ENCODE measurements at regions not wholly inside any gene's neighbourhood (a gene's known extent, or its start where the extent isn't known, plus 50 kb on each side); places are given as distances from the start of the nearest gene placed in this dataset.

DNA sequence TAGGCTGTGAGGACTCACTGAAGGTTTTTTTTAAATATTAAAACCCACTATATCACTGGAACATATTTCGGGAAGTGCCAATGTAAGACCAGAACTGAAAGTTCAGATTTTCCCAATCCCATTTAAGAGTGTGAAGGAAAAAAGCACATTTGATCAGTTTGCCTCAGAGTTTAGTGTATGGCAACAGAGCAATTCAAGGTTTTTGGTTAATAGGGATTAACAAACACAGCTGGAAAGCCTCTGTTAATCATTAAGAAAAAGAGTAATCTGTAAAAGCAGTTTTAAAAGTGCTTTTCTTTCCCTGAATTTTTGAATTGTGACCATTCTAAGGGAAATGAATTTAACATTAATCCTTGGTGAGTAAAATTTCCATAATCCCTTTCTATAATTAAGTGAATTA lies 60.4 kb downstream of the NPY5R start:
- no peaks in the 10 kb centered on the region for H3K27me3 ChIP-seq
- intact Hi-C loops (cut with DNase I) = no loop called here
- ATAC-seq (no peak), DNase-seq (no peak)
- WGBS, 4 donors = 68 to 85% (median 74%) methylated on average over 1 of the region's 1 CpG
- no peaks in the 10 kb centered on the region for H3K36me3 ChIP-seq
- H3K4me1 ChIP-seq = peaks cover 0 to 2% (median 0%) of the 10 kb centered on the region in 12 donors
- H3K4me3 ChIP-seq = peak overlapping the region in 4 of 12 donors; percentile 1 to 35 (median 12)
- H3K9me3 ChIP-seq = no peaks in the 10 kb centered on the region
- TF ChIP-seq POLR2A (IDR thresholded peaks at IDR 0.05) = no peak
- TF ChIP-seq, protein P1, sequence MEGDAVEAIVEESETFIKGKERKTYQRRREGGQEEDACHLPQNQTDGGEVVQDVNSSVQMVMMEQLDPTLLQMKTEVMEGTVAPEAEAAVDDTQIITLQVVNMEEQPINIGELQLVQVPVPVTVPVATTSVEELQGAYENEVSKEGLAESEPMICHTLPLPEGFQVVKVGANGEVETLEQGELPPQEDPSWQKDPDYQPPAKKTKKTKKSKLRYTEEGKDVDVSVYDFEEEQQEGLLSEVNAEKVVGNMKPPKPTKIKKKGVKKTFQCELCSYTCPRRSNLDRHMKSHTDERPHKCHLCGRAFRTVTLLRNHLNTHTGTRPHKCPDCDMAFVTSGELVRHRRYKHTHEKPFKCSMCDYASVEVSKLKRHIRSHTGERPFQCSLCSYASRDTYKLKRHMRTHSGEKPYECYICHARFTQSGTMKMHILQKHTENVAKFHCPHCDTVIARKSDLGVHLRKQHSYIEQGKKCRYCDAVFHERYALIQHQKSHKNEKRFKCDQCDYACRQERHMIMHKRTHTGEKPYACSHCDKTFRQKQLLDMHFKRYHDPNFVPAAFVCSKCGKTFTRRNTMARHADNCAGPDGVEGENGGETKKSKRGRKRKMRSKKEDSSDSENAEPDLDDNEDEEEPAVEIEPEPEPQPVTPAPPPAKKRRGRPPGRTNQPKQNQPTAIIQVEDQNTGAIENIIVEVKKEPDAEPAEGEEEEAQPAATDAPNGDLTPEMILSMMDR (IDR thresholded peaks at IDR 0.05) = no peak
- H3K27ac ChIP-seq = no peak overlapping the region
